Kidney (tissue), 13 donors: ENCODE measurements at regions not wholly inside any gene's neighbourhood (a gene's known extent, or its start where the extent isn't known, plus 50 kb on each side); places are given as distances from the start of the nearest gene placed in this dataset.

ENCODE experiments used
- DNase-seq, 5 donors: peaks; one replicate each; pipeline ENCODE4 v3.0.0-alpha.2; 2013 to 2020
- FAIRE-seq: peaks from 2 replicates; lab custom pipeline; 2012; peaks lifted over from hg19 to GRCh38; lab: Jason Lieb, UNC
- H3K27ac ChIP-seq, 2 donors: one replicate each; pipeline ENCODE4 v1.7.0; 2013; ENCODE audit warnings: low read depth in 2 of 2, low read length in 2 of 2, inconsistent platforms in 1 of 2
- H3K27me3 ChIP-seq: one replicate; pipeline ENCODE4 v1.7.1; 2013; ENCODE audit warnings: low read length, inconsistent platforms; ENCODE audit not compliant: control insufficient read depth, insufficient read depth
- H3K36me3 ChIP-seq, 3 donors: one replicate each; pipeline versions ENCODE4 v1.7.0 to v1.7.1; 2013; ENCODE audit warnings: low read length in 3 of 3, control low read depth in 1 of 3, inconsistent platforms in 1 of 3; ENCODE audit not compliant: insufficient read depth in 3 of 3, control insufficient read depth in 2 of 3
- H3K4me1 ChIP-seq, 3 donors: one replicate each; pipeline versions ENCODE4 v1.7.0 to v1.7.1; 2013; ENCODE audit warnings: low read length in 3 of 3, inconsistent platforms in 1 of 3, low read depth in 1 of 3; ENCODE audit not compliant: control insufficient read depth in 2 of 3, insufficient read depth in 2 of 3
- H3K4me3 ChIP-seq, 3 donors: one replicate each; pipeline versions ENCODE4 v1.7.0 to v1.8.1; 2013; ENCODE audit warnings: low read length in 3 of 3, control low read depth in 1 of 3, inconsistent platforms in 1 of 3
- H3K9ac ChIP-seq, 3 donors: one replicate each; pipeline versions ENCODE4 v1.7.0 to v1.7.1; 2013; ENCODE audit warnings: low read length in 3 of 3, control low read depth in 1 of 3, inconsistent platforms in 1 of 3
- H3K9me3 ChIP-seq, 3 donors: one replicate each; pipeline versions ENCODE4 v1.7.0 to v1.7.1; 2013; ENCODE audit warnings: low read length in 3 of 3, control low read depth in 1 of 3, inconsistent platforms in 1 of 3; ENCODE audit not compliant: control insufficient read depth in 2 of 3, insufficient read depth in 1 of 3
- intact Hi-C: fragments of 100-400 bp; cut with DNase I; formaldehyde crosslinking; loops from one replicate; pipeline ENCODE4 v1.11.1; 2022
- TF ChIP-seq, protein P1 (sequence below): IDR thresholded peaks from 3 replicates; pipeline ENCODE4 v1.5.1; 2012; ENCODE audit warnings: mild to moderate bottlenecking, moderate library complexity, borderline replicate concordance; ENCODE audit not compliant: insufficient read depth; ENCODE audit errors: extremely low read depth
- donor health status: control.
- donor health status: control.
- donor health status: control.
- donor health status: control.
- donor health status: control.
- donor health status: DM: yes; HTN: yes; CAD: no.
- donor health status: Normal renal cell carcinoma (clear cell type).

DNA sequence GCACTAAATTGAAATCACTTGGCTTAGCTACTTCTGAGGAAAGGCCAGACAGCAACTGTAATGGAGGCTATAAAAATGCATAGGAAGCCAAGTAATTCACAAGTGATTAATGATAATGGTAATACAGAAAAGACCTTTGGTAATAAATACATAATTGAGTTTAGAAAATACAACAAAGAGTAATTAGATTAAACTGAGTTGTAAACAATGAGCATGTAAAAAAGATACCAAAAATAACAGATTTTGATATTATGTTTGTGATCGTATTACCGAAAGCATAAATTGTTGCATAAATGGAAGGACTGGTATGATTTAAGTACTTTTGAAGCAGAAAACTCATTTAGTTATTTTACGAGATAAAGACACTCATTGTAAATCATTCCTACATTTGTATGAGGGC is 556.7 kb upstream of the TMPRSS15 start:
- Histone ChIP-seq H3K27me3 (no peaks in the 10 kb centered on the region), H3K27ac (no peak overlapping the region), H3K9ac (no peak overlapping the region), H3K9me3 (no peaks in the 10 kb centered on the region), H3K36me3 (no peaks in the 10 kb centered on the region), H3K4me1 (no peaks in the 10 kb centered on the region), H3K4me3 (no peak overlapping the region)
- intact Hi-C loops: no loop called here
- TF ChIP-seq, protein P1, sequence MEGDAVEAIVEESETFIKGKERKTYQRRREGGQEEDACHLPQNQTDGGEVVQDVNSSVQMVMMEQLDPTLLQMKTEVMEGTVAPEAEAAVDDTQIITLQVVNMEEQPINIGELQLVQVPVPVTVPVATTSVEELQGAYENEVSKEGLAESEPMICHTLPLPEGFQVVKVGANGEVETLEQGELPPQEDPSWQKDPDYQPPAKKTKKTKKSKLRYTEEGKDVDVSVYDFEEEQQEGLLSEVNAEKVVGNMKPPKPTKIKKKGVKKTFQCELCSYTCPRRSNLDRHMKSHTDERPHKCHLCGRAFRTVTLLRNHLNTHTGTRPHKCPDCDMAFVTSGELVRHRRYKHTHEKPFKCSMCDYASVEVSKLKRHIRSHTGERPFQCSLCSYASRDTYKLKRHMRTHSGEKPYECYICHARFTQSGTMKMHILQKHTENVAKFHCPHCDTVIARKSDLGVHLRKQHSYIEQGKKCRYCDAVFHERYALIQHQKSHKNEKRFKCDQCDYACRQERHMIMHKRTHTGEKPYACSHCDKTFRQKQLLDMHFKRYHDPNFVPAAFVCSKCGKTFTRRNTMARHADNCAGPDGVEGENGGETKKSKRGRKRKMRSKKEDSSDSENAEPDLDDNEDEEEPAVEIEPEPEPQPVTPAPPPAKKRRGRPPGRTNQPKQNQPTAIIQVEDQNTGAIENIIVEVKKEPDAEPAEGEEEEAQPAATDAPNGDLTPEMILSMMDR: no peak
- DNase-seq (peak in 2 of 5 donors; percentile 51 to 72), FAIRE-seq (no peak)

DNA sequence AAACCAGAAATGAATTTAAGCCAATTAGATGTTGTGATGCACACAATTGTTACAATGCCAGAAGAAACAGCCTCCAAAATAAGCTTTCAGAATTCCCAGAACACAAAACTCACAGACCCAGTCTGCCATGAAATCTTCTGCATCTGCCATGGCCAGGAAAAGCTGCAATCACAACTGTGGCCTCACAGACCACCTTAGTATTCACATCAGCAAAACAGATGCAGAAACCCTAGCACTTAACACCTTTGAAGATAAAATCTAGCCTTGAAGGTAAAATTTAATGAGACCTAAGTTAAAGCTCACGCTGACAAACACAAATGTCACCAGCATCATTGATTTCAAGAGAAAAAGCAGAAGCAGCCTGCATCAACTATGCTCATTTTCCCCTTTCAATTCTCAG is 566.8 kb upstream of the TMPRSS15 start:
- Histone ChIP-seq H3K27ac (no peak overlapping the region), H3K4me1 (no peaks in the 10 kb centered on the region), H3K9me3 (no peaks in the 10 kb centered on the region), H3K27me3 (no peaks in the 10 kb centered on the region), H3K4me3 (no peak overlapping the region), H3K36me3 (no peaks in the 10 kb centered on the region), H3K9ac (no peak overlapping the region)
- no peak for FAIRE-seq
- TF ChIP-seq, protein P1: no peak
- intact Hi-C loops: no loop called here
- DNase-seq: no peak

DNA sequence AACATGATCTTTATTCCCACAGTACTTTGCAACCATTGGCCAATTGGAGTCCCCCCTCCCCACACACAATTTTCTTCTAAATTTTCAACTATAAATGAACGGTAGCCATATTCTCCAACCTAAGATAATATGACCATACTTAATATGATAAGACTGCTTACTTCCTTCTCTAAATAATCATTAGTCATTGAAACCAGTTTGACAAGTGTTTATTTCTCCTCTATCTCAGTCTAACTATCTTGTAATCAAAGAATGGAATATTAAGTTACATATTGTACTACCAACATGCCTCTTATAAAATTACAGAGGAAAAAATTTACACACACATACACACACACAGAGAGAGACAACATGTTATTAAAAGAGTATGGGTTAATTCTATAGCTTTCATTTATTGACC is 567.4 kb upstream of the TMPRSS15 start:
- Histone ChIP-seq H3K9me3 (no peaks in the 10 kb centered on the region), H3K4me3 (no peak overlapping the region), H3K27me3 (no peaks in the 10 kb centered on the region), H3K36me3 (no peaks in the 10 kb centered on the region), H3K9ac (no peak overlapping the region), H3K4me1 (no peaks in the 10 kb centered on the region), H3K27ac (no peak overlapping the region)
- intact Hi-C loops: no loop called here
- DNase-seq: no peak
- TF ChIP-seq, protein P1: no peak
- FAIRE-seq: no peak

DNA sequence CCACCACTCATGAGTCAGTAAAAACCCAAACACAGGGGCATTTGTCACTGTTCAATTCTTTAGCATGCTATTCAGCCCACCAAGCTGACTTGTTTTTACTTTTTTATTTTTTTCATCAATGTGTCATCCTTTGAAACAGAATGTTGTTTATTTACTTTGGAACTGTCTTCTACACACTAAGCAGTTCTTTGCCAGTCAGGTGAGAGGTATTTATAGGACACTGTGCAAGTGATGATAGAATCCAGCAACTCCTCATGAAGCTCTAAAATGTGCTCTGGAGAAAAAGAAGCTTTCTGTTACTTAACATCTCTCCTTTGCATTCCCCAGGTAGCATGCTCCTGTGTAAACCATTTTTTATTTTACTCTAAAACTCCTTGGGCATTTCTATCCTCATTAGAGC is 582.0 kb upstream of the TMPRSS15 start:
- Histone ChIP-seq H3K9ac (no peak overlapping the region), H3K36me3 (no peaks in the 10 kb centered on the region), H3K9me3 (peaks cover 0 to 4% (median 0%) of the 10 kb centered on the region in 3 donors), H3K4me3 (no peak overlapping the region), H3K27ac (no peak overlapping the region), H3K4me1 (no peaks in the 10 kb centered on the region), H3K27me3 (no peaks in the 10 kb centered on the region)
- FAIRE-seq: no peak
- DNase-seq: no peak
- TF ChIP-seq, protein P1: no peak
- intact Hi-C loops: no loop called here
